ENCODE measurements at regions not wholly inside any gene's neighbourhood (a gene's known extent, or its start where the extent isn't known, plus 50 kb on each side); places are given as distances from the start of the nearest gene placed in this dataset.

- no peak for FAIRE-seq
Observed at GRCh38 chr4:74615411-74615810, 170.5 kb downstream of the AREG start.

GRCh38 chr4:74618166-74618565, 173.2 kb downstream of the AREG start:
- no peak for FAIRE-seq

GRCh38 chr4:74618659-74619058, 173.7 kb downstream of the AREG start:
- FAIRE-seq, result no peak

GRCh38 chr4:74619931-74620702, 174.2 kb downstream of the BTC start:
- FAIRE-seq, result no peak

GRCh38 chr4:74621616-74622015, 172.7 kb downstream of the BTC start:
- no peak for FAIRE-seq

- FAIRE-seq, result no peak
Observed at GRCh38 chr4:74623041-74623440, 171.3 kb downstream of the BTC start.

- no peak for FAIRE-seq
Observed at GRCh38 chr4:74624351-74625151, 169.8 kb downstream of the BTC start.

GRCh38 chr4:74625981-74626380, 168.3 kb downstream of the BTC start:
- no peak for FAIRE-seq

- FAIRE-seq, result no peak
Observed at GRCh38 chr4:74627093-74627492, 167.2 kb downstream of the BTC start.

- no peak for FAIRE-seq
Observed at GRCh38 chr4:74627504-74627903, 166.8 kb downstream of the BTC start.

GRCh38 chr4:74628852-74629620, 165.3 kb downstream of the BTC start:
- no peak for FAIRE-seq

- FAIRE-seq, result no peak
Observed at GRCh38 chr4:74630551-74630950, 163.8 kb downstream of the BTC start.

- FAIRE-seq, result no peak
Observed at GRCh38 chr4:74631338-74631737, 163.0 kb downstream of the BTC start.

GRCh38 chr4:74631988-74632387, 162.3 kb downstream of the BTC start:
- FAIRE-seq, result no peak

- FAIRE-seq, result no peak
Observed at GRCh38 chr4:74632634-74633033, 161.7 kb downstream of the BTC start.

GRCh38 chr4:74635074-74635473, 159.2 kb downstream of the BTC start:
- no peak for FAIRE-seq

GRCh38 chr4:74635490-74636123, 158.7 kb downstream of the BTC start:
- FAIRE-seq, result no peak

- FAIRE-seq, result no peak
Observed at GRCh38 chr4:74638001-74638400, 156.3 kb downstream of the BTC start.

GRCh38 chr4:74638689-74639088, 155.6 kb downstream of the BTC start:
- FAIRE-seq, result no peak

GRCh38 chr4:74640111-74640903, 154.0 kb downstream of the BTC start:
- no peak for FAIRE-seq

- FAIRE-seq, result peak; percentile 13
Observed at GRCh38 chr4:74642006-74642405, 152.3 kb downstream of the BTC start.

GRCh38 chr4:74649193-74649592, 145.1 kb downstream of the BTC start:
- no peak for FAIRE-seq
